Small intestine (tissue), 7 donors: ENCODE measurements at regions not wholly inside any gene's neighbourhood (a gene's known extent, or its start where the extent isn't known, plus 50 kb on each side); places are given as distances from the start of the nearest gene placed in this dataset.

ENCODE experiments used
- DNase-seq, 2 donors: peaks; one replicate each; pipeline versions ENCODE4 v3.0.0 to v3.0.0-alpha.2; 2013
- FAIRE-seq: peaks from 2 replicates; lab custom pipeline; 2012; peaks lifted over from hg19 to GRCh38; lab: Jason Lieb, UNC
- H3K27ac ChIP-seq, 3 donors: one replicate each; pipeline ENCODE4 v1.5.1; 2013; ENCODE audit warnings: low read length in 2 of 3, mild to moderate bottlenecking in 2 of 3, control low read depth in 1 of 3, inconsistent platforms in 1 of 3, low read depth in 1 of 3, moderate library complexity in 1 of 3
- H3K27me3 ChIP-seq, 3 donors: one replicate each; pipeline ENCODE4 v1.6.1; 2013; ENCODE audit warnings: low read length in 3 of 3, inconsistent platforms in 1 of 3; ENCODE audit not compliant: control insufficient read depth in 3 of 3, insufficient read depth in 3 of 3
- H3K36me3 ChIP-seq, 3 donors: one replicate each; pipeline ENCODE4 v1.6.1; 2013; ENCODE audit warnings: low read length in 3 of 3, inconsistent platforms in 1 of 3, low read depth in 1 of 3, mild to moderate bottlenecking in 1 of 3, moderate library complexity in 1 of 3; ENCODE audit not compliant: control insufficient read depth in 3 of 3, insufficient read depth in 2 of 3
- H3K4me1 ChIP-seq, 3 donors: one replicate each; pipeline ENCODE4 v1.6.1; 2013; ENCODE audit warnings: low read length in 2 of 3, inconsistent platforms in 1 of 3, low read depth in 1 of 3, mild to moderate bottlenecking in 1 of 3, moderate library complexity in 1 of 3; ENCODE audit not compliant: control insufficient read depth in 3 of 3, insufficient read depth in 2 of 3
- H3K4me3 ChIP-seq, 3 donors: one replicate each; pipeline ENCODE4 v1.5.1; 2013; ENCODE audit warnings: low read length in 3 of 3, control low read depth in 1 of 3, inconsistent platforms in 1 of 3, low read depth in 1 of 3, mild to moderate bottlenecking in 1 of 3, moderate library complexity in 1 of 3
- H3K9me3 ChIP-seq, 2 donors: one replicate each; pipeline ENCODE4 v1.6.1; 2013; ENCODE audit warnings: low read depth in 1 of 2, low read length in 1 of 2; ENCODE audit not compliant: control insufficient read depth in 2 of 2, insufficient read depth in 1 of 2
- WGBS, 3 donors: extraction: QIAGEN DNeasy Blood & Tissue Kit; methylation state at CpG; one replicate each; pipeline ENCODE4 v1.1.7; 2013; 5-methylcytosine and 5-hydroxymethylcytosine counted together
- donor health status: healthy with polysubstance abuse.
- donor health status: control.
- donor health status: control.
- donor health status: Bipolar disorder and iron deficiency.
- donor health status: healthy.

DNA sequence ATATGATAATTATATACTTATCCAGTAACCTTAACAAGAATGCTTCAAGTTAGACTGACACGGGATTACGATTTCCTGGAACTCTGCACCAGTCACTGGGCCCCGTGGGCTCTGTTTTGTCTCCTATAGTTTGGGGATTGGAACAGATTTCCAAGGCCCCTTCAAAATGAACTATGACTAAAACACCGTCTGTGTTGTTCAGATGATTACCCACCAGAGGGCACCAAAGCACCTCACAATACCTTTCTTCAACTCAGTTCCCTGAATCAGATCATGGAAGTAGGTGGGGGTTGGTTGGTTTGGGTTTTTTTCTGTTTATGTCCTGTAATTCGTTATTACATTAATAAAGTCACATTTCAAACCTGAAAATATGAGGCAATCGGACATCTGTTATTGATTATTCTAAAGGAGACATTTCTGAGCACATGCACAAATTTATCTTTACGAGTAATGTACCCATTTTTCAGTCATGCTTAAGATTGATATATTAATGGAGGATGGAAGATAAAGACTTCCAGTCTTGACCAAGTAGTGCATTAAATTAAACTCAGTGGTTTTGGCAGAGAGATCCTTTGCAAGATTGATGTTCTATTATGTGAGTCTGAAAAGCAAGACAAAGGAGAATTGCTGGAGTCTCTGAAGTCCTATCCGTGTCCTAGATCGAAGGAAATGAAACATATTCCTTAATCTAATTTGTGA, 112.0 kb upstream of the COL21A1 start:
- DNase-seq (peak; percentile 66 to 73), FAIRE-seq (no peak)
- WGBS, 3 donors = 32 to 34% (median 33%) methylated on average over 9 of the region's 9 CpGs
- Histone ChIP-seq H3K27me3 (no peaks in the 10 kb centered on the region), H3K4me3 (no peak overlapping the region), H3K27ac (no peak overlapping the region), H3K4me1 (no peaks in the 10 kb centered on the region), H3K9me3 (no peaks in the 10 kb centered on the region), H3K36me3 (no peaks in the 10 kb centered on the region)

DNA sequence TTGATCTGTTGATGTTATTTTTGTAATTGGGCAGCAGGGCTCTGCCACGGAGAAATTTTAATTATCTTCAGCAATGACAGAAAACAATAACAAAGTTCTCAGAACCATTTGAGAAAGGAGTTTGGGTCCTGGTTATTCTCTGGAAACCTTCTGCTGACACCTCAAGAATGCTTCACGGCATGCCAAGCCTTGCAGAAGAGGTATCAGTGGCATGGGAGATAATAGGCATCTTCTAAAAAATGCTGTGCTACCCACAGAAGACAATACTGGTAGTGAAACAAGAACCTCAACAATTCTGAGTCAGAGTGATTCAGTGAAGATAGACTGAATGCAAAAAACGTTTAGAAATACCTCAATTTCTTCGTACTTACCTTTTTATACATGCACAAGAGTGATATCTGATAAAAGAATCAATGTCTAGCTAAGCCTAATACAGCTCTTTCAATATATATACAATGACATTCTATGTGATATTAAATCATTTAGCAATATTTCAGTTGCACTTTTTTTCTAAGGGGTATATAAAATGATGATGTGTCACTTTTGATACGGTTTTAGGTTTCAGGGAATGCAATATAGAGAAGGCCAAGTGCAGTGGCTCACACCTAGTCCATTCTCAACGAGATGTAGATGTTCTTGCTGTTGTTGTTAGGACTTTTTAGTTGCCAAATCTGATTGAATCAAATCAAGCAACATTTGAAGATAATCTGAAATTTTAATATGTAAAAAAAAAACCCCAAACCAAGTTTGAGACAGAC, 110.4 kb upstream of the COL21A1 start:
- H3K27me3 ChIP-seq = no peaks in the 10 kb centered on the region
- H3K27ac ChIP-seq = no peak overlapping the region
- WGBS, 3 donors = 45 to 73% (median 55%) methylated on average over 6 of the region's 6 CpGs
- H3K4me1 ChIP-seq = no peaks in the 10 kb centered on the region
- no peak for DNase-seq
- FAIRE-seq = no peak
- H3K4me3 ChIP-seq = no peak overlapping the region
- H3K36me3 ChIP-seq = no peaks in the 10 kb centered on the region
- H3K9me3 ChIP-seq = peaks cover 0 to 3% of the 10 kb centered on the region in 2 donors

DNA sequence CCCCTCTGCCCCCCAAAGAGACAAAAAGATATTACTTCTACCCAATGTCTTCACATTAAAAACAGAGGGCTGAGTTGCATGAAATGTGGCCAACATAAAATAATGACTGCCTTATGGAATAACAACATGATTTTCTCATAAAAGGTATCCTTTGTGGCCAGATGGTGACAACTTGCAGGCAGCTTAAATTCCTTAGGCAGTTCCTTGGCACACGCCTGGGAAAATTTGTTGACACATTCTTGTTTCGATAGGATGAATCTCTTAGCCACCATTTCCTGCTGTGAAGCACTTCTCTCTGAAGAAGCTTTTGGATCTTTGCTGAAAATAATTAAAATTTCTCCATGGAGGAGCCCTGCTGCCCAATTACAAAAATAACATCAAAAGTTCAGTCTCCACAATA, 109.0 kb upstream of the COL21A1 start:
- WGBS, 3 donors = 50 to 69% (median 56%) methylated on average over 2 of the region's 2 CpGs
- Histone ChIP-seq H3K27ac (no peak overlapping the region), H3K4me1 (no peaks in the 10 kb centered on the region), H3K4me3 (no peak overlapping the region), H3K36me3 (no peaks in the 10 kb centered on the region), H3K27me3 (no peaks in the 10 kb centered on the region), H3K9me3 (peaks cover 0 to 3% of the 10 kb centered on the region in 2 donors)
- no peak for DNase-seq
- no peak for FAIRE-seq

DNA sequence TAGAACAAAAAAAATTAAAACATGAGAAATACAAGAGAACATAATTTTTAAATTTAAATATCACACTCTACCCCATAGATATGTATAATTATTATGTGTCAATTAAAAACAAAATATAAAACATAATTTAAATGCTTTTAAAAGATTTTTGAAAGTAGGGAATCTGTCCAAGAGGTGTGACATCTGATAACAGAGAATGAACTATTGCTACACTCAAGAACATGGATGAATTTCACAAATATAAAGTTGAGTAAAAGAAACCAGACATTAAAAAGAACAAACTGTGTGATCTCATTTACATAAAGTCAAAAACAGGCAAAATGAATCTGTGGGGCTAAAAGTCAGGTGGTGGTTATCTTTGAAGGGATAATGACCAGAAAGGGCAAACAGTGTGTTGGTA, 106.5 kb upstream of the COL21A1 start:
- FAIRE-seq (no peak), DNase-seq (no peak)
- H3K27me3 ChIP-seq = no peaks in the 10 kb centered on the region
- no peak overlapping the region for H3K27ac ChIP-seq
- no peaks in the 10 kb centered on the region for H3K36me3 ChIP-seq
- H3K9me3 ChIP-seq = peaks cover 0 to 3% of the 10 kb centered on the region in 2 donors
- no peak overlapping the region for H3K4me3 ChIP-seq
- H3K4me1 ChIP-seq = no peaks in the 10 kb centered on the region

DNA sequence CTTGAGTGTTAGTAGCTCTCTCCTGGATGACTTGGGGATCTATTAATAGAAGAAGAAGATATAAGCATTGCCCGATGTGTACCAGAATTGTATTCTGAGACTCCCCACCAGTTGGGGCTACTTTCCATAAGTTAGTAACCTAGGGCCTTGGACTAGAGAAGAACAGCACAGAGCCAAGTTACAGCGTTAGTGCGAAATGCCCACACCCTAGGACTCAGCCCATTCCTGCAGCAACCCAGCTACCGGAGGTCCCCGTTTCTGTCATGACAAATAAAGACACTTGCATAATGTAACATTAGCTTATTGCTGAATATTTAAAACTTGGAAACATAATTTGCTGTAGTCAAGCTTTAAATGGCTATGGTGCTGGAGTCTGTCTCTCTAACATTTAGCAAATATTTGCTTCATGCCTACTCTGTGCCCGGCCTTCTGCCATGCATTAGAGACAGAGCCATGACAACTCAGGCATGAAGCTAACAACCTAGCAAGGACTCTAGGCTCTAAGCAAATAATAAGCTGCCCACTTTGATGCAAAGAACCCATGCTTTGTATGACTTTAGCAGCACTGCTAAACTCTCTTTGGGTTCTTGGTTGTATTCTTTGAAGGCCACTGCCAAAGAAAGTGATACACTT, 103.4 kb upstream of the COL21A1 start:
- Histone ChIP-seq H3K4me3 (no peak overlapping the region), H3K27ac (no peak overlapping the region), H3K4me1 (no peaks in the 10 kb centered on the region), H3K27me3 (no peaks in the 10 kb centered on the region), H3K9me3 (peaks cover 0 to 3% of the 10 kb centered on the region in 2 donors), H3K36me3 (no peaks in the 10 kb centered on the region)
- FAIRE-seq (no peak), DNase-seq (no peak)
- WGBS, 3 donors = 88 to 92% (median 89%) methylated on average over 6 of the region's 6 CpGs

DNA sequence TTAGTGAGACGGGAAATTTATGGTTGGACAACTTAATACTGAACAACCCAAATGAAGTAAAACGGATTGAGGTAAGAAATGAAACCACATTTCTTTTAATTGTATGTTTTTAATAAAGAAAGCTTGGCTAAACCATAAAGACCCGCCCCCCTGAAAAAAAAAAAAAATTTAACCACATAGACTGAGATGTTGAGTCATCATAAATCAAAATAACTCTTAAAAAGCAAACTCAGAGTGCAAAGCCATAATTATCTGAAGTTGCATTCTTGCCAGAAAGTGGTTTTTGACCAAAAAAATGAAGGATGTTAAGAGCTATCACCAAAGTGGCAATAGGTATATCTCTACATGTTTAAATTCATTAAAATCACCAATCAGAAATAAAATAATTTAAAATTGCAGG, 101.8 kb upstream of the COL21A1 start:
- Histone ChIP-seq H3K4me3 (no peak overlapping the region), H3K4me1 (no peaks in the 10 kb centered on the region), H3K36me3 (no peaks in the 10 kb centered on the region), H3K27me3 (no peaks in the 10 kb centered on the region), H3K9me3 (peaks cover 0 to 3% of the 10 kb centered on the region in 2 donors), H3K27ac (no peak overlapping the region)
- DNase-seq (no peak), FAIRE-seq (no peak)
- 67 to 83% (median 74%) methylated on average over 3 of the region's 3 CpGs for WGBS, 3 donors

DNA sequence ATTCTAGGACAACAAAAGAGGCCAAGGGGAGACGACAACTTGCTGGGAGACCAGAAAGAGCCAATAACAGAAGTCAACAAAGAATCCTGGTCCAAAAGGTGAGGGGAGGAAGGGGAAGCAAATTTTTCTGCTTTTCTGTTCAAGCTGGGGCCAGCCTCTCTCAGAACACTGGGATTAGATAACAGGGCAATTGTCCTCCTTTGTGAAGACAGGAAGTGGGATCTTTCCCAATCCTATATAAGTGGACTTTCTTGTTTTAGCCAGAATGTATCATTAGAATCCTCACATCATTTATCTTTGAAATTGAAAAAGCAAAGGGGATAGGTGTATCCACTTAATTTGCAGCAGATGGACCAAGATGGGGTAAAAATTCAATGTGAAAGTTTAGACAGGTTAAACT, 101.2 kb upstream of the COL21A1 start:
- DNase-seq (no peak), FAIRE-seq (no peak)
- H3K9me3 ChIP-seq = peaks cover 0 to 3% of the 10 kb centered on the region in 2 donors
- no peak overlapping the region for H3K4me3 ChIP-seq
- no peak overlapping the region for H3K27ac ChIP-seq
- WGBS, 3 donors = 76 to 95% (median 77%) methylated on average over 1 of the region's 1 CpG
- H3K27me3 ChIP-seq = no peaks in the 10 kb centered on the region
- H3K4me1 ChIP-seq = no peaks in the 10 kb centered on the region
- no peaks in the 10 kb centered on the region for H3K36me3 ChIP-seq

DNA sequence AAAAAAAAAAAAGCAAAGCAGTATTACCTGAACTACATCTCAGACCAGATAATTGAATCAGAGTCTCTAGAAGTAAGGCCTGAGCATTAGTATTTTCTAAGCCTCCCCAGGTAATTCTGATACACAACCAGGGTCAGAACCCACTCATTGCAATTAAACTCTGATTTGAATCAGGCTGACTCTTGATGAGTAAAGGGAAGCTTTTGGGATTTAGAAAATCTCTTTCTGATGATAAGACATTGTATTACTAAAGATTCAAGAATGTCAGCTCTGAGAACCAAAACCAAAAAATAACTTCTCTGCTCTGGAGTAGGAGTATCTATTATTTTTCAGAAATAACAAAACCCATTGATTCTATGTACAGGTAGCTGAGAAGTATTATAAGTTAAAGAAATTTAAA, 100.1 kb upstream of the COL21A1 start:
- FAIRE-seq (no peak), DNase-seq (no peak)
- Histone ChIP-seq H3K36me3 (no peaks in the 10 kb centered on the region), H3K27me3 (no peaks in the 10 kb centered on the region), H3K27ac (no peak overlapping the region), H3K4me1 (no peaks in the 10 kb centered on the region), H3K9me3 (no peaks in the 10 kb centered on the region), H3K4me3 (no peak overlapping the region)
